Upper lobe of left lung (tissue), 6 donors: ENCODE measurements at regions not wholly inside any gene's neighbourhood (a gene's known extent, or its start where the extent isn't known, plus 50 kb on each side); places are given as distances from the start of the nearest gene placed in this dataset.

Experiments
- ATAC-seq, 2 donors: fragments of 200-7000 bp; cut with Tn5 transposase; one replicate each; pipeline ENCODE4 v1.9.1; 2022; ENCODE audit warnings: mild to moderate bottlenecking in 2 of 2, moderate library complexity in 2 of 2; ENCODE audit not compliant: low FRiP score in 2 of 2
- DNase-seq, 2 donors: peaks; one replicate each; pipeline ENCODE4 v3.0.0-alpha.2; 2019 to 2020
- H3K27ac ChIP-seq, 4 donors: fragments of 200-600 bp; sonication (generic); one replicate each; pipeline ENCODE4 v1.5.1; 2016 to 2019
- H3K27me3 ChIP-seq, 4 donors: fragments of 200-600 bp; sonication (generic); one replicate each; pipeline ENCODE4 v1.5.1; 2017 to 2019
- H3K36me3 ChIP-seq, 4 donors: fragments of 200-600 bp; sonication (generic); one replicate each; pipeline ENCODE4 v1.5.1; 2016 to 2019
- H3K4me1 ChIP-seq, 4 donors: fragments of 200-600 bp; sonication (generic); one replicate each; pipeline ENCODE4 v1.5.1; 2018 to 2019
- H3K4me3 ChIP-seq, 4 donors: fragments of 200-600 bp; sonication (generic); one replicate each; pipeline ENCODE4 v1.5.1; 2017 to 2019; ENCODE audit warnings: mild to moderate bottlenecking in 2 of 4, moderate library complexity in 1 of 4
- H3K9me3 ChIP-seq, 4 donors: fragments of 200-600 bp; sonication (generic); one replicate each; pipeline ENCODE4 v1.5.1; 2018 to 2019
- EP300 ChIP-seq, 4 donors: sonication (generic); formaldehyde crosslinking; IDR thresholded peaks; one replicate each; pipeline ENCODE4 v1.5.1; 2017; ENCODE audit warnings: antibody characterized with exemption in 4 of 4, control low read depth in 2 of 4
- POLR2A ChIP-seq, 4 donors: fragments of 450-650 bp; IDR thresholded peaks; one replicate each; pipeline ENCODE4 v1.5.1; 2016 to 2017; ENCODE audit warnings: antibody characterized with exemption in 4 of 4, mild to moderate bottlenecking in 2 of 4
- POLR2AphosphoS5 ChIP-seq, 2 donors: sonication (generic); formaldehyde crosslinking; IDR thresholded peaks; one replicate each; pipeline ENCODE4 v1.5.1; 2017; ENCODE audit warnings: antibody characterized with exemption in 2 of 2
- WGBS, 2 donors: methylation state at CpG; one replicate each; pipeline ENCODE4 v1.1.5; 2017 to 2018; 5-methylcytosine and 5-hydroxymethylcytosine counted together
- TF ChIP-seq, protein P1 (sequence below), 6 experiments: fragments of 450-650 bp in 4 of 6; fragments of 200-600 bp in 2 of 6; sonication (generic) in 2 of 6; IDR thresholded peaks; one replicate each; pipeline ENCODE4 v1.5.1; 2016 to 2019; ENCODE audit warnings: antibody characterized with exemption in 6 of 6
- donor health status: DM: no; HTN: no; CAD: no; lungs with moderate emphysema.
- donor health status: DM: no; HTN: yes; CAD: no; lungs with severe emphysema.

- TF ChIP-seq EP300 (IDR thresholded peaks at IDR 0.05) (no peak), POLR2AphosphoS5 (IDR thresholded peaks at IDR 0.05) (no peak), POLR2A (IDR thresholded peaks at IDR 0.05) (no peak)
- TF ChIP-seq, protein P1, sequence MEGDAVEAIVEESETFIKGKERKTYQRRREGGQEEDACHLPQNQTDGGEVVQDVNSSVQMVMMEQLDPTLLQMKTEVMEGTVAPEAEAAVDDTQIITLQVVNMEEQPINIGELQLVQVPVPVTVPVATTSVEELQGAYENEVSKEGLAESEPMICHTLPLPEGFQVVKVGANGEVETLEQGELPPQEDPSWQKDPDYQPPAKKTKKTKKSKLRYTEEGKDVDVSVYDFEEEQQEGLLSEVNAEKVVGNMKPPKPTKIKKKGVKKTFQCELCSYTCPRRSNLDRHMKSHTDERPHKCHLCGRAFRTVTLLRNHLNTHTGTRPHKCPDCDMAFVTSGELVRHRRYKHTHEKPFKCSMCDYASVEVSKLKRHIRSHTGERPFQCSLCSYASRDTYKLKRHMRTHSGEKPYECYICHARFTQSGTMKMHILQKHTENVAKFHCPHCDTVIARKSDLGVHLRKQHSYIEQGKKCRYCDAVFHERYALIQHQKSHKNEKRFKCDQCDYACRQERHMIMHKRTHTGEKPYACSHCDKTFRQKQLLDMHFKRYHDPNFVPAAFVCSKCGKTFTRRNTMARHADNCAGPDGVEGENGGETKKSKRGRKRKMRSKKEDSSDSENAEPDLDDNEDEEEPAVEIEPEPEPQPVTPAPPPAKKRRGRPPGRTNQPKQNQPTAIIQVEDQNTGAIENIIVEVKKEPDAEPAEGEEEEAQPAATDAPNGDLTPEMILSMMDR (IDR thresholded peaks at IDR 0.05): no peak
- 95 to 96% methylated on average over 21 to 41 of the region's 49 CpGs for WGBS, 2 donors
- Histone ChIP-seq H3K4me1 (peaks cover 0 to 6% (median 0%) of the 10 kb centered on the region in 4 donors), H3K36me3 (no peaks in the 10 kb centered on the region), H3K27ac (no peak overlapping the region), H3K27me3 (no peaks in the 10 kb centered on the region), H3K9me3 (no peaks in the 10 kb centered on the region), H3K4me3 (no peak overlapping the region)
- DNase-seq: peak in 1 of 2 donors; percentile 69
- no peak for ATAC-seq
Measured at GRCh38 chr11:128236506-128237498, 350.6 kb downstream of the ETS1 start.

DNA sequence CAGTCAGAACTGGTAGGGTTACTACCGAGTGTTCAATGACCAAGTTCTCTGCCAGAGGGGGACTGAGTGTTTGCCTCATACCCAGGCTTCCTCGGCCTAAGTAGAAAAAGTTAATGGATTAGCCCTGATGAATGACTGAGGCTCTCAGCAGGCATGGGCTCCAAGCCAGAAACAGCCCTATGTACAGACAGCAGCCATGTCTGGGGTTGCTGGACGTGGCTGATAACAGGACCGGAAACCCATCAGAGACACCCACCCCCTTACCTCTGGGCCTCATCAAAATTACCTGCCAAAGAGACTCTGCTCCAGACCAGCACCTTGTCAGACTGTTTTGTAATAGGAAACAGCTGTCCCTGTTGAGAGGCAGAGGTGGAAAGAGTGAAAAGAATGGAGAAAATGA is 351.4 kb downstream of the ETS1 start:
- ATAC-seq: no peak
- Histone ChIP-seq H3K4me3 (no peak overlapping the region), H3K27ac (no peak overlapping the region), H3K36me3 (no peaks in the 10 kb centered on the region), H3K27me3 (no peaks in the 10 kb centered on the region), H3K4me1 (peaks cover 0 to 6% (median 0%) of the 10 kb centered on the region in 4 donors), H3K9me3 (no peaks in the 10 kb centered on the region)
- 52 to 60% methylated on average over 4 of the region's 4 CpGs for WGBS, 2 donors
- TF ChIP-seq, protein P1 (IDR thresholded peaks at IDR 0.05): no peak
- no peak for TF ChIP-seq POLR2AphosphoS5 (IDR thresholded peaks at IDR 0.05)
- no peak for TF ChIP-seq EP300 (IDR thresholded peaks at IDR 0.05)
- TF ChIP-seq POLR2A (IDR thresholded peaks at IDR 0.05): no peak
- DNase-seq: no peak

DNA sequence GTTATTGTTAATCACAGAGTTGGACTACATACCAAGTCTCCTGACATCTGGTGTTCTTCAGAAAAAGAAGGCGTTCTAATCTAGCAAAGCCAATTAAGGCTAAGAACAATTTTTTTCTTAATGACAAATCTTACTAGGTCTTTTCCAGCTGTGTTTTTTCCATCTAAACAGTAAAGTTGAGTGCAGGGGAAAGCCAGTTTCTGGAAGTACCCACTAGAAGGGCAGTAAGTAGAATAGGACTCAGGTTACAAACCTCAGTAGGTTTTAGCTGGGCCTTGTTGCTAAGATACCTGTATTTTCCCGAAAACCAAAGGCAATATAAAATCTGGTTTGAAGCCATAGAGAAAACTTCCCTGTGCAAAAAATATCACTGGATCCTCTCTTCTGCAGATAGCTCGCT is 351.9 kb downstream of the ETS1 start:
- no peak for ATAC-seq
- no peak for DNase-seq
- Histone ChIP-seq H3K27ac (no peak overlapping the region), H3K27me3 (no peaks in the 10 kb centered on the region), H3K36me3 (no peaks in the 10 kb centered on the region), H3K4me3 (no peak overlapping the region), H3K4me1 (peaks cover 0 to 6% (median 0%) of the 10 kb centered on the region in 4 donors), H3K9me3 (no peaks in the 10 kb centered on the region)
- TF ChIP-seq EP300 (IDR thresholded peaks at IDR 0.05) (no peak), POLR2A (IDR thresholded peaks at IDR 0.05) (no peak), POLR2AphosphoS5 (IDR thresholded peaks at IDR 0.05) (no peak)
- TF ChIP-seq, protein P1 (IDR thresholded peaks at IDR 0.05): no peak
- 66 to 67% methylated on average over 3 of the region's 3 CpGs for WGBS, 2 donors

DNA sequence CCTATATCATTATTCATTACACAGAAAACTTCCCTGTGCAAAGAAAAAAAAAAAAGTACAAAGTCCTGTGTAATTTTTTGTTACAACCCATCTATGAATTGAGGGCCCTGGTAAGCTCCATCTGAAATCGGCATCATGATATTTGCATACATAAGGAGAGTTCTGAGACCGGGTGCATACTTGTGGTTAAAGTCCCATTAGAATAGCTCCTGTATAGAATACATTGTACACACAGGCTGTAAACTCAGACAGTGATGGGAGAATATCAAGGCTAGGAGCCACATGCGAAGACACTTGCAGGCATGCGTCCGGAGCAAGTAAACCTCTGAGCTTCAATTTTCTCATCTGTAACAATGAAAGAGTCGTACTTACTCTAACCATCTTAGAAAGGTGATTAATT is 353.2 kb downstream of the ETS1 start:
- no peak overlapping the region for H3K27ac ChIP-seq
- H3K36me3 ChIP-seq: no peaks in the 10 kb centered on the region
- no peaks in the 10 kb centered on the region for H3K9me3 ChIP-seq
- H3K27me3 ChIP-seq: no peaks in the 10 kb centered on the region
- ATAC-seq: no peak
- no peak for TF ChIP-seq EP300 (IDR thresholded peaks at IDR 0.05)
- TF ChIP-seq POLR2A (IDR thresholded peaks at IDR 0.05): no peak
- TF ChIP-seq, protein P1 (IDR thresholded peaks at IDR 0.05): no peak
- no peak for TF ChIP-seq POLR2AphosphoS5 (IDR thresholded peaks at IDR 0.05)
- H3K4me3 ChIP-seq: no peak overlapping the region
- no peak for DNase-seq
- peaks cover 0 to 6% (median 0%) of the 10 kb centered on the region in 4 donors for H3K4me1 ChIP-seq
- 88 to 95% methylated on average over 6 of the region's 6 CpGs for WGBS, 2 donors
